Calu3 (cell line): ENCODE measurements at regions not wholly inside any gene's neighbourhood (a gene's known extent, or its start where the extent isn't known, plus 50 kb on each side); places are given as distances from the start of the nearest gene placed in this dataset.

Experiments used
- BruUV-seq: library from RNA; stranded (reverse); fragments of 400-500 nt; replicated peaks from 2 replicates; lab custom pipeline; 2021; lab: Mats Ljungman, UMichigan
- CTCF ChIA-PET: fragments of 300-600 bp; sonication (Branson Sonifier 250); formaldehyde crosslinking; loops from one replicate; lab custom pipeline; 2022; ENCODE audit warnings: antibody characterized with exemption; lab: Charles Lee
- DNase-seq: peaks from one replicate; pipeline ENCODE4 v3.0.0; 2022
- H3K27ac Mint-ChIP-seq: one replicate; pipeline ENCODE4 v1.8.0; 2022; ENCODE audit warnings: mixed read lengths; ENCODE audit not compliant: unreplicated experiment
- H3K27me3 Mint-ChIP-seq: one replicate; pipeline ENCODE4 v1.8.0; 2022; ENCODE audit warnings: mixed read lengths; ENCODE audit not compliant: unreplicated experiment
- H3K36me3 Mint-ChIP-seq: one replicate; pipeline ENCODE4 v1.8.0; 2022; ENCODE audit warnings: mild to moderate bottlenecking, moderate library complexity, mixed read lengths; ENCODE audit not compliant: insufficient read depth, unreplicated experiment
- H3K4me1 Mint-ChIP-seq: one replicate; pipeline ENCODE4 v1.8.0; 2022; ENCODE audit warnings: mild to moderate bottlenecking, low read depth, mixed read lengths; ENCODE audit not compliant: unreplicated experiment
- H3K4me3 Mint-ChIP-seq: one replicate; pipeline ENCODE4 v1.8.0; 2022; ENCODE audit warnings: mild to moderate bottlenecking, low read depth, moderate library complexity, mixed read lengths; ENCODE audit not compliant: unreplicated experiment
- H3K9me3 Mint-ChIP-seq: one replicate; pipeline ENCODE4 v1.8.0; 2022; ENCODE audit warnings: low read depth, mixed read lengths; ENCODE audit not compliant: unreplicated experiment
- CTCF ChIP-seq: fragments of 200-600 bp; IDR thresholded peaks from one replicate; pipeline ENCODE4 v1.8.0; 2022; ENCODE audit warnings: antibody characterized with exemption; ENCODE audit not compliant: unreplicated experiment
- intact Hi-C: fragments of 100-400 bp; cut with micrococcal nuclease; formaldehyde crosslinking; loops from one replicate; pipeline ENCODE4 v1.10.0; 2022; ENCODE audit not compliant: unreplicated experiment

GRCh38 chr5:143664623-143665022, 147.3 kb upstream of the HMHB1 start:
- CTCF ChIA-PET: no interaction called here
- no peak for TF ChIP-seq CTCF
- H3K27me3 Mint-ChIP-seq: no peaks in the 10 kb centered on the region
- no peaks in the 10 kb centered on the region for H3K9me3 Mint-ChIP-seq
- peaks cover 46% of the 10 kb centered on the region for H3K4me1 Mint-ChIP-seq
- H3K27ac Mint-ChIP-seq: no peak overlapping the region
- H3K4me3 Mint-ChIP-seq: no peak overlapping the region
- no peak for DNase-seq
- BruUV-seq: no TSS peak
- intact Hi-C loops: loop anchor here (5.0 to 10.0 kb wide), 2 partner anchors 67 to 160 kb away; no protein-coding TSS in a partner anchor
- no peaks in the 10 kb centered on the region for H3K36me3 Mint-ChIP-seq

- CTCF ChIA-PET: no interaction called here
- no peak for DNase-seq
- Mint-ChIP-seq H3K9me3 (no peaks in the 10 kb centered on the region), H3K27me3 (no peaks in the 10 kb centered on the region), H3K4me3 (no peak overlapping the region), H3K4me1 (peaks cover 54% of the 10 kb centered on the region), H3K36me3 (no peaks in the 10 kb centered on the region), H3K27ac (no peak overlapping the region)
- BruUV-seq: no TSS peak
- intact Hi-C loops: loop anchor here (5.0 to 10.0 kb wide), 2 partner anchors 67 to 159 kb away; no protein-coding TSS in a partner anchor
- no peak for TF ChIP-seq CTCF
These were observed 148.1 kb upstream of the HMHB1 start for GRCh38 chr5:143663872-143664271.

- H3K27ac Mint-ChIP-seq: no peak overlapping the region
- BruUV-seq: no TSS peak
- no peak for DNase-seq
- no peaks in the 10 kb centered on the region for H3K36me3 Mint-ChIP-seq
- TF ChIP-seq CTCF: no peak
- peaks cover 54% of the 10 kb centered on the region for H3K4me1 Mint-ChIP-seq
- CTCF ChIA-PET: no interaction called here
- intact Hi-C loops: loop anchor here (5.0 to 10.0 kb wide), 2 partner anchors 65 to 157 kb away; no protein-coding TSS in a partner anchor
- H3K27me3 Mint-ChIP-seq: no peaks in the 10 kb centered on the region
- no peak overlapping the region for H3K4me3 Mint-ChIP-seq
- no peaks in the 10 kb centered on the region for H3K9me3 Mint-ChIP-seq
These were observed 149.9 kb upstream of the HMHB1 start for GRCh38 chr5:143662020-143662419.

- Mint-ChIP-seq H3K27me3 (no peaks in the 10 kb centered on the region), H3K4me3 (no peak overlapping the region), H3K9me3 (no peaks in the 10 kb centered on the region), H3K4me1 (peaks cover 51% of the 10 kb centered on the region), H3K27ac (peak overlapping the region; percentile 69), H3K36me3 (no peaks in the 10 kb centered on the region)
- DNase-seq: no peak
- BruUV-seq: no TSS peak
- CTCF ChIA-PET: no interaction called here
- intact Hi-C loops: loop anchor here (5.0 to 10.0 kb wide), 2 partner anchors 63 to 156 kb away; no protein-coding TSS in a partner anchor
- no peak for TF ChIP-seq CTCF
These were observed 151.3 kb upstream of the HMHB1 start for GRCh38 chr5:143660625-143661024.
